ENCODE measurements at regions not wholly inside any gene's neighbourhood (a gene's known extent, or its start where the extent isn't known, plus 50 kb on each side); places are given as distances from the start of the nearest gene placed in this dataset.

GRCh38 chr4:12861422-12861821 is 622.7 kb downstream of the RAB28 start:
- H3K27me3 ChIP-seq = peaks cover 0 to 15% (median 0%) of the 10 kb centered on the region in 9 donors
- no peak for TF ChIP-seq POLR2A (IDR thresholded peaks at IDR 0.05)
- TF ChIP-seq, protein P1, sequence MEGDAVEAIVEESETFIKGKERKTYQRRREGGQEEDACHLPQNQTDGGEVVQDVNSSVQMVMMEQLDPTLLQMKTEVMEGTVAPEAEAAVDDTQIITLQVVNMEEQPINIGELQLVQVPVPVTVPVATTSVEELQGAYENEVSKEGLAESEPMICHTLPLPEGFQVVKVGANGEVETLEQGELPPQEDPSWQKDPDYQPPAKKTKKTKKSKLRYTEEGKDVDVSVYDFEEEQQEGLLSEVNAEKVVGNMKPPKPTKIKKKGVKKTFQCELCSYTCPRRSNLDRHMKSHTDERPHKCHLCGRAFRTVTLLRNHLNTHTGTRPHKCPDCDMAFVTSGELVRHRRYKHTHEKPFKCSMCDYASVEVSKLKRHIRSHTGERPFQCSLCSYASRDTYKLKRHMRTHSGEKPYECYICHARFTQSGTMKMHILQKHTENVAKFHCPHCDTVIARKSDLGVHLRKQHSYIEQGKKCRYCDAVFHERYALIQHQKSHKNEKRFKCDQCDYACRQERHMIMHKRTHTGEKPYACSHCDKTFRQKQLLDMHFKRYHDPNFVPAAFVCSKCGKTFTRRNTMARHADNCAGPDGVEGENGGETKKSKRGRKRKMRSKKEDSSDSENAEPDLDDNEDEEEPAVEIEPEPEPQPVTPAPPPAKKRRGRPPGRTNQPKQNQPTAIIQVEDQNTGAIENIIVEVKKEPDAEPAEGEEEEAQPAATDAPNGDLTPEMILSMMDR (IDR thresholded peaks at IDR 0.05) = no peak
- intact Hi-C loops (cut with DNase I) = no loop called here

DNA sequence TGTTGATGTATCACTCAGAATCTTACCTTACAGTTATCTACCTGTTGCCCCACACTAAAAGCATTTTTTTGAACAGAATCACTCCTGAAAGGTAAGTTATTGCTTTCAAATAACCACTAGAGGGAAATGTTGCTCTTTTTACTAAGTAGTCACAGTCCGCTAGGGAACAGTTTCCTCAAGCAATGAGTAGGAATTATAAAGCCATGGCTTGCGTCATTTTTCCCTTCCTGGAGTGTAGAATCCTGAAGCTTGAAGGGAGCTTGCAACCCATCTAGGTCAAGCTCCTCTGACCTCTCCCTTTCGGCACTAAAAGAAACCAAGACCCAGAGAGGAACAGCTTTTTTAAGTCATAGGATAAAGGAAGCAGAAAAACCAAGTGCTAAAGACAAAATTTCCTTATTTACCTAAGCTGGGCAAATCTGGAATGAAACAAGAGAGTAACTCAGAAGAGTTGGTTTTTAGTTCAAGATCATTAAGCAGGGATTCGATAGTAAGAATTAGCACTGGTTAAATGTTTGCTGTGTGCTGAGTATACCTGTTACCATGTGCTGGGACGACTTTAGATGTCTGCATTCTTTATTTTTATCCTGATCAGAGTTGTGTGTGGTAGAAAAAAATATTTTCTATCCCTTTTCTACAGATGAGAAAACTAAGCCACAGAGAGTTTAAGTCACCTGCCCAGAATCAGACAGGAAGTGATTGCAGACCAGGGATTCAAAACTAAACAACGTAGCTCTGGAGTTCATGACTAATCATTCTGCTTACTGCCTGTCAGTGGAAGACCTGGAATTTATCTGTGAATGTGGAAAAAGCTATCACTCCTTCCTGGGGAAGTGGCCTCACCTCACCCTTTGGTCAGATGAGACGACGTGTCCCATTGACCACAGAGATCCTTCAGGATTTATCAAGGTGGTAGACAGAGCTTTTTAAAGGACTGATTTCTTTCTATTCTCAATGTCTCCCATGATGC is 631.5 kb downstream of the RAB28 start:
- ATAC-seq = peak in 3 of 4 donors; percentile 62 to 85 (median 82)
- DNase-seq = peak in 1 of 5 donors; percentile 7
- Histone ChIP-seq H3K4me1 (peaks cover 0 to 4% (median 0%) of the 10 kb centered on the region in 12 donors), H3K36me3 (no peaks in the 10 kb centered on the region), H3K27ac (no peak overlapping the region), H3K9me3 (no peaks in the 10 kb centered on the region), H3K27me3 (peaks cover 0 to 43% (median 3%) of the 10 kb centered on the region in 9 donors), H3K4me3 (no peak overlapping the region)
- TF ChIP-seq POLR2A (IDR thresholded peaks at IDR 0.05) = no peak
- TF ChIP-seq, protein P1 (IDR thresholded peaks at IDR 0.05) = peak; percentile 42 to 74 (median 57)
- intact Hi-C loops (cut with DNase I) = loop anchor here (1.0 to 10.0 kb wide), 4 partner anchors 118 to 697 kb away; no protein-coding TSS in a partner anchor
- WGBS, 4 donors = 29 to 37% (median 34%) methylated on average over 8 of the region's 8 CpGs

More at GRCh38 chr4:12861422-12861821, 622.7 kb downstream of the RAB28 start:
- ATAC-seq (no peak), DNase-seq (no peak)
- Histone ChIP-seq H3K27ac (no peak overlapping the region), H3K4me1 (no peaks in the 10 kb centered on the region), H3K9me3 (no peaks in the 10 kb centered on the region), H3K36me3 (no peaks in the 10 kb centered on the region), H3K4me3 (no peak overlapping the region)
- WGBS, 4 donors = 88 to 98% (median 93%) methylated on average over 1 of the region's 1 CpG

DNA sequence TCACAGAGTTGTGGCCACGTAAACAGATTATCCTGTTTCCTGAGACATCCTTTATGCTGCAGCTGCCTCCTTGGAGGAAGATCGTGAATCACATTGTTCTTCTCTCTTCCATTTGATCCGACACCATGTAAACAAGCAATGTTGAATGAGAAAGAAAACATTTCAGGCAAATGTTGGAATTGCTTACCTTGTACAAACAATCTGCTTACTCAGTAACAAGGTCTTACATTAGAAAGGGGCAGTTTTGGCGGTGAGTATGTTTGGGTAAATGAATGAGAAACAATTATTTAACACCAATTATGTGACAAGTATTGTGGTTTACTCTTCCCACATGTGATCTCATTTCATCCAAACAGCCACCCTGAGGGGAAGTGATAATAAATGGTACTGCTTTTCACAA is 637.8 kb downstream of the RAB28 start:
- 53 to 70% (median 59%) methylated on average over 4 of the region's 4 CpGs for WGBS, 4 donors
- no peak overlapping the region for H3K4me3 ChIP-seq
- no peaks in the 10 kb centered on the region for H3K9me3 ChIP-seq
- H3K36me3 ChIP-seq = no peaks in the 10 kb centered on the region
- no peak overlapping the region for H3K27ac ChIP-seq
- no peak for TF ChIP-seq POLR2A (IDR thresholded peaks at IDR 0.05)
- TF ChIP-seq, protein P1 (IDR thresholded peaks at IDR 0.05) = no peak
- DNase-seq = no peak
- ATAC-seq = no peak
- intact Hi-C loops (cut with DNase I) = no loop called here
- peaks cover 0 to 26% (median 0%) of the 10 kb centered on the region in 9 donors for H3K27me3 ChIP-seq
- H3K4me1 ChIP-seq = no peaks in the 10 kb centered on the region

- 83 to 97% (median 88%) methylated on average over 2 of the region's 2 CpGs for WGBS, 4 donors
- Histone ChIP-seq H3K27ac (no peak overlapping the region), H3K4me3 (no peak overlapping the region), H3K27me3 (peaks cover 0 to 26% (median 0%) of the 10 kb centered on the region in 9 donors), H3K9me3 (no peaks in the 10 kb centered on the region), H3K4me1 (no peaks in the 10 kb centered on the region), H3K36me3 (no peaks in the 10 kb centered on the region)
- no peak for TF ChIP-seq POLR2A (IDR thresholded peaks at IDR 0.05)
- TF ChIP-seq, protein P1 (IDR thresholded peaks at IDR 0.05) = no peak
- ATAC-seq (no peak), DNase-seq (no peak)
- intact Hi-C loops (cut with DNase I) = no loop called here
Observed at GRCh38 chr4:12844141-12844540, 640.0 kb downstream of the RAB28 start.

All from heart left ventricle (tissue), 16 donors.